ENCODE measurements at regions not wholly inside any gene's neighbourhood (a gene's known extent, or its start where the extent isn't known, plus 50 kb on each side); places are given as distances from the start of the nearest gene placed in this dataset.

DNA sequence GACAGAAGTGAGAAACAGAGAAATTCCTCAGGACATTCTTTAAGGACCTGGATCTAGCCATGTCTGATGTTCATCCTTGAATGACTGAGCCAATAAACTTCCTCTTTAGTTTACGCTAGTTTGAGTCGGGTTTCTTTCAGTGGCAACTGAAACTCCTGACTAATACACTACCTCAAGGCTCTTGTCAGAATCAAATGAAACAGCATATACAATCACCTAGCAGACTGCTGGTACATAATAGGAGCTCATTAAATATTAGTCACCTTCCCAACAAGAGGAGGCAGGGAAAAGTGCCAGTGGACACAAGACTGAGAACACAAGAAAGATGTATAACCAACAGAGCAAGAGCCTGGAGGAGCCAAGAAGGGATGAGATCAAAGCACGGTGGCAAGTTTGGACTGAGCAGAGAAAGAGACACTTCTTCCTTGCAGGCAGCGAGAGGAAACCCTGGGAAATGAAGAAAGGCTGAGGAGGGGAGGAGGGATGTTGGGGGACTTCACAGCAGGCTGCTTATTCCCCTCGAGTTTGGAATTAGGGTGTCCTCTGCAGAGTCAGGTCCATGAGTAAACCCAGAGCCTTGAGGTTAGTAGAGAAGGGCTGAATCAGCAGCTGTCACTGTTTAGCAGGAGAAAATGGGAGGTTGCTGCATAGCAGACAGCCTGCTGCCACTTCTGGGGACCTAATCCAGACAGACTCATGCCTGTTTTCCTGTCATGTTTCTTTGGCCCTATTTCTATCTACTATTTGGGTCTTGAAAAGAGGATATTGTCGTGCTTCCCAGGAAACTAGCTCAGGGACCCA is 73.3 kb downstream of the MRPL46 start:
- TF ChIP-seq BACH2 (CRISPR knock-in tag; IDR thresholded peaks at IDR 0.05; ENCODE audit: borderline replicate concordance) (no peak), RARB (CRISPR knock-in tag; IDR thresholded peaks at IDR 0.05) (no peak), OSR1 (CRISPR knock-in tag; IDR thresholded peaks at IDR 0.05) (no peak), SNAI2 (CRISPR knock-in tag; IDR thresholded peaks at IDR 0.05) (no peak), ZNF565 (CRISPR knock-in tag; conservative IDR thresholded peaks at IDR 0.05; ENCODE audit: low read depth) (no peak), ISL1 (CRISPR knock-in tag; IDR thresholded peaks at IDR 0.05) (no peak), ESRRG (CRISPR knock-in tag; IDR thresholded peaks at IDR 0.05) (no peak), ZFP30 (CRISPR knock-in tag; IDR thresholded peaks at IDR 0.05) (no peak)
- TF ChIP-seq, protein P1, sequence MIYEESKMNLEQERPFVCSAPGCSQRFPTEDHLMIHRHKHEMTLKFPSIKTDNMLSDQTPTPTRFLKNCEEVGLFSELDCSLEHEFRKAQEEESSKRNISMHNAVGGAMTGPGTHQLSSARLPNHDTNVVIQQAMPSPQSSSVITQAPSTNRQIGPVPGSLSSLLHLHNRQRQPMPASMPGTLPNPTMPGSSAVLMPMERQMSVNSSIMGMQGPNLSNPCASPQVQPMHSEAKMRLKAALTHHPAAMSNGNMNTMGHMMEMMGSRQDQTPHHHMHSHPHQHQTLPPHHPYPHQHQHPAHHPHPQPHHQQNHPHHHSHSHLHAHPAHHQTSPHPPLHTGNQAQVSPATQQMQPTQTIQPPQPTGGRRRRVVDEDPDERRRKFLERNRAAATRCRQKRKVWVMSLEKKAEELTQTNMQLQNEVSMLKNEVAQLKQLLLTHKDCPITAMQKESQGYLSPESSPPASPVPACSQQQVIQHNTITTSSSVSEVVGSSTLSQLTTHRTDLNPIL (CRISPR knock-in tag; IDR thresholded peaks at IDR 0.05; ENCODE audit: low read depth) = no peak
- TF ChIP-seq, protein P2, sequence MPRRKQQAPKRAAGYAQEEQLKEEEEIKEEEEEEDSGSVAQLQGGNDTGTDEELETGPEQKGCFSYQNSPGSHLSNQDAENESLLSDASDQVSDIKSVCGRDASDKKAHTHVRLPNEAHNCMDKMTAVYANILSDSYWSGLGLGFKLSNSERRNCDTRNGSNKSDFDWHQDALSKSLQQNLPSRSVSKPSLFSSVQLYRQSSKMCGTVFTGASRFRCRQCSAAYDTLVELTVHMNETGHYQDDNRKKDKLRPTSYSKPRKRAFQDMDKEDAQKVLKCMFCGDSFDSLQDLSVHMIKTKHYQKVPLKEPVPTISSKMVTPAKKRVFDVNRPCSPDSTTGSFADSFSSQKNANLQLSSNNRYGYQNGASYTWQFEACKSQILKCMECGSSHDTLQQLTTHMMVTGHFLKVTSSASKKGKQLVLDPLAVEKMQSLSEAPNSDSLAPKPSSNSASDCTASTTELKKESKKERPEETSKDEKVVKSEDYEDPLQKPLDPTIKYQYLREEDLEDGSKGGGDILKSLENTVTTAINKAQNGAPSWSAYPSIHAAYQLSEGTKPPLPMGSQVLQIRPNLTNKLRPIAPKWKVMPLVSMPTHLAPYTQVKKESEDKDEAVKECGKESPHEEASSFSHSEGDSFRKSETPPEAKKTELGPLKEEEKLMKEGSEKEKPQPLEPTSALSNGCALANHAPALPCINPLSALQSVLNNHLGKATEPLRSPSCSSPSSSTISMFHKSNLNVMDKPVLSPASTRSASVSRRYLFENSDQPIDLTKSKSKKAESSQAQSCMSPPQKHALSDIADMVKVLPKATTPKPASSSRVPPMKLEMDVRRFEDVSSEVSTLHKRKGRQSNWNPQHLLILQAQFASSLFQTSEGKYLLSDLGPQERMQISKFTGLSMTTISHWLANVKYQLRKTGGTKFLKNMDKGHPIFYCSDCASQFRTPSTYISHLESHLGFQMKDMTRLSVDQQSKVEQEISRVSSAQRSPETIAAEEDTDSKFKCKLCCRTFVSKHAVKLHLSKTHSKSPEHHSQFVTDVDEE (CRISPR knock-in tag; IDR thresholded peaks at IDR 0.05) = no peak
- TF ChIP-seq, protein P3, sequence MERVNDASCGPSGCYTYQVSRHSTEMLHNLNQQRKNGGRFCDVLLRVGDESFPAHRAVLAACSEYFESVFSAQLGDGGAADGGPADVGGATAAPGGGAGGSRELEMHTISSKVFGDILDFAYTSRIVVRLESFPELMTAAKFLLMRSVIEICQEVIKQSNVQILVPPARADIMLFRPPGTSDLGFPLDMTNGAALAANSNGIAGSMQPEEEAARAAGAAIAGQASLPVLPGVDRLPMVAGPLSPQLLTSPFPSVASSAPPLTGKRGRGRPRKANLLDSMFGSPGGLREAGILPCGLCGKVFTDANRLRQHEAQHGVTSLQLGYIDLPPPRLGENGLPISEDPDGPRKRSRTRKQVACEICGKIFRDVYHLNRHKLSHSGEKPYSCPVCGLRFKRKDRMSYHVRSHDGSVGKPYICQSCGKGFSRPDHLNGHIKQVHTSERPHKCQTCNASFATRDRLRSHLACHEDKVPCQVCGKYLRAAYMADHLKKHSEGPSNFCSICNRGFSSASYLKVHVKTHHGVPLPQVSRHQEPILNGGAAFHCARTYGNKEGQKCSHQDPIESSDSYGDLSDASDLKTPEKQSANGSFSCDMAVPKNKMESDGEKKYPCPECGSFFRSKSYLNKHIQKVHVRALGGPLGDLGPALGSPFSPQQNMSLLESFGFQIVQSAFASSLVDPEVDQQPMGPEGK (CRISPR knock-in tag; IDR thresholded peaks at IDR 0.05; ENCODE audit: borderline replicate concordance) = no peak

Measured in SK-N-SH treated with all-trans-retinoic acid at 6 μM for 48 hours (cell line).